CD8-positive, alpha-beta memory T cell (primary cell): ENCODE measurements at regions not wholly inside any gene's neighbourhood (a gene's known extent, or its start where the extent isn't known, plus 50 kb on each side); places are given as distances from the start of the nearest gene placed in this dataset.

Experiments used
- CTCF ChIA-PET: fragments of 350-600 bp; sonication (Branson Sonifier 250); formaldehyde crosslinking; loops from one replicate; lab custom pipeline; 2021; ENCODE audit warnings: antibody characterized with exemption; lab: Charles Lee
- POLR2A ChIA-PET: fragments of 350-600 bp; sonication (Branson Sonifier 250); formaldehyde crosslinking; loops from one replicate; lab custom pipeline; 2021; ENCODE audit warnings: antibody characterized with exemption; lab: Charles Lee
- DNase-seq, 5 donors: peaks; one replicate each; pipeline versions ENCODE4 v3.0.0 to v3.0.0-alpha.2; 2020 to 2022; ENCODE audit warnings: mixed read lengths in 1 of 5
- H3K27ac ChIP-seq: one replicate; pipeline ENCODE4 v1.7.0; 2013; ENCODE audit warnings: low read depth, mild to moderate bottlenecking, low read length, moderate library complexity
- H3K27me3 ChIP-seq: 2 replicates; pipeline ENCODE4 v1.7.0; 2013; ENCODE audit warnings: low read length, mild to moderate bottlenecking; ENCODE audit not compliant: insufficient read depth, poor library complexity, severe bottlenecking
- H3K36me3 ChIP-seq: 2 replicates; pipeline ENCODE4 v1.7.0; 2013; ENCODE audit warnings: mild to moderate bottlenecking, low read length, moderate library complexity; ENCODE audit not compliant: insufficient read depth
- H3K4me1 ChIP-seq: 2 replicates; pipeline ENCODE4 v1.7.0; 2013; ENCODE audit warnings: mild to moderate bottlenecking, low read length, moderate library complexity; ENCODE audit not compliant: insufficient read depth
- H3K4me3 ChIP-seq: 2 replicates; pipeline ENCODE4 v1.7.0; 2013; ENCODE audit warnings: mild to moderate bottlenecking, low read length
- H3K9me3 ChIP-seq: 2 replicates; pipeline ENCODE4 v1.7.0; 2013; ENCODE audit warnings: mild to moderate bottlenecking, low read length
- H3K27ac Mint-ChIP-seq, 8 donors: one replicate each; pipeline ENCODE4 v1.8.0; 2020 to 2021; ENCODE audit warnings: mixed read lengths in 8 of 8, mild to moderate bottlenecking in 6 of 8, inconsistent platforms in 3 of 8, moderate library complexity in 3 of 8
- H3K27me3 Mint-ChIP-seq, 2 donors: one replicate each; pipeline ENCODE4 v1.8.0; 2020 to 2021; ENCODE audit warnings: mixed read lengths in 2 of 2, mild to moderate bottlenecking in 1 of 2, moderate library complexity in 1 of 2
- H3K36me3 Mint-ChIP-seq, 3 donors: one replicate each; pipeline ENCODE4 v1.8.0; 2020 to 2021; ENCODE audit warnings: mixed read lengths in 3 of 3, inconsistent platforms in 1 of 3, mild to moderate bottlenecking in 1 of 3
- H3K4me1 Mint-ChIP-seq, 3 donors: one replicate each; pipeline ENCODE4 v1.8.0; 2020 to 2021; ENCODE audit warnings: mixed read lengths in 3 of 3, inconsistent platforms in 1 of 3, mild to moderate bottlenecking in 1 of 3
- H3K4me3 Mint-ChIP-seq, 7 donors: one replicate each; pipeline ENCODE4 v1.8.0; 2020 to 2021; ENCODE audit warnings: mixed read lengths in 7 of 7, mild to moderate bottlenecking in 6 of 7, moderate library complexity in 4 of 7, inconsistent platforms in 2 of 7
- H3K9me3 Mint-ChIP-seq, 5 donors: one replicate each; pipeline ENCODE4 v1.8.0; 2020 to 2022; ENCODE audit warnings: mixed read lengths in 5 of 5, mild to moderate bottlenecking in 3 of 5, moderate library complexity in 2 of 5, inconsistent platforms in 1 of 5

GRCh38 chr2:123045713-123046112, 979.4 kb upstream of the CNTNAP5 start:
- POLR2A ChIA-PET, result no interaction called here
- no peaks in the 10 kb centered on the region for H3K36me3 Mint-ChIP-seq
- CTCF ChIA-PET, result no interaction called here

GRCh38 chr2:123047186-123047585, 977.9 kb upstream of the CNTNAP5 start:
- H3K9me3 ChIP-seq, result no peaks in the 10 kb centered on the region
- H3K27me3 ChIP-seq, result no peaks in the 10 kb centered on the region
- no peaks in the 10 kb centered on the region for H3K4me1 ChIP-seq
- no peak overlapping the region for H3K27ac ChIP-seq
- no peak for DNase-seq
- CTCF ChIA-PET, result no interaction called here
- Mint-ChIP-seq H3K36me3 (no peaks in the 10 kb centered on the region), H3K27me3 (no peaks in the 10 kb centered on the region), H3K4me1 (no peaks in the 10 kb centered on the region), H3K27ac (no peak overlapping the region), H3K9me3 (peaks cover 0 to 24% (median 5%) of the 10 kb centered on the region in 5 donors), H3K4me3 (no peak overlapping the region)
- H3K36me3 ChIP-seq, result no peaks in the 10 kb centered on the region
- POLR2A ChIA-PET, result no interaction called here
- H3K4me3 ChIP-seq, result no peak overlapping the region

More at GRCh38 chr2:123045713-123046112, 979.4 kb upstream of the CNTNAP5 start:
- peaks cover 0 to 23% (median 5%) of the 10 kb centered on the region in 5 donors for H3K9me3 Mint-ChIP-seq
- no peak overlapping the region for H3K27ac Mint-ChIP-seq
- Histone ChIP-seq H3K4me3 (no peak overlapping the region), H3K27ac (no peak overlapping the region), H3K27me3 (no peaks in the 10 kb centered on the region), H3K4me1 (no peaks in the 10 kb centered on the region), H3K9me3 (no peaks in the 10 kb centered on the region), H3K36me3 (no peaks in the 10 kb centered on the region)
- no peaks in the 10 kb centered on the region for H3K27me3 Mint-ChIP-seq
- no peak overlapping the region for H3K4me3 Mint-ChIP-seq
- DNase-seq, result no peak
- H3K4me1 Mint-ChIP-seq, result no peaks in the 10 kb centered on the region

GRCh38 chr2:123051136-123051535, 974.0 kb upstream of the CNTNAP5 start:
- Mint-ChIP-seq H3K36me3 (no peaks in the 10 kb centered on the region), H3K4me3 (no peak overlapping the region), H3K4me1 (no peaks in the 10 kb centered on the region), H3K27me3 (no peaks in the 10 kb centered on the region), H3K27ac (no peak overlapping the region), H3K9me3 (peaks cover 5 to 28% (median 11%) of the 10 kb centered on the region in 5 donors)
- H3K27me3 ChIP-seq, result no peaks in the 10 kb centered on the region
- POLR2A ChIA-PET, result no interaction called here
- H3K27ac ChIP-seq, result no peak overlapping the region
- H3K4me3 ChIP-seq, result no peak overlapping the region
- CTCF ChIA-PET, result no interaction called here
- no peaks in the 10 kb centered on the region for H3K9me3 ChIP-seq
- H3K4me1 ChIP-seq, result no peaks in the 10 kb centered on the region
- DNase-seq, result no peak
- H3K36me3 ChIP-seq, result no peaks in the 10 kb centered on the region

GRCh38 chr2:123061534-123061933, 963.6 kb upstream of the CNTNAP5 start:
- DNase-seq, result no peak
- H3K27ac Mint-ChIP-seq, result no peak overlapping the region
- Histone ChIP-seq H3K4me1 (no peaks in the 10 kb centered on the region), H3K27ac (no peak overlapping the region), H3K36me3 (no peaks in the 10 kb centered on the region), H3K9me3 (peaks cover 3% of the 10 kb centered on the region), H3K4me3 (no peak overlapping the region), H3K27me3 (no peaks in the 10 kb centered on the region)
- no peaks in the 10 kb centered on the region for H3K4me1 Mint-ChIP-seq
- H3K4me3 Mint-ChIP-seq, result no peak overlapping the region
- H3K27me3 Mint-ChIP-seq, result no peaks in the 10 kb centered on the region
- peaks cover 7 to 35% (median 23%) of the 10 kb centered on the region in 5 donors for H3K9me3 Mint-ChIP-seq
- peaks cover 0 to 2% (median 0%) of the 10 kb centered on the region in 3 donors for H3K36me3 Mint-ChIP-seq
- CTCF ChIA-PET, result no interaction called here
- POLR2A ChIA-PET, result no interaction called here

GRCh38 chr2:123073371-123073770, 951.7 kb upstream of the CNTNAP5 start:
- Mint-ChIP-seq H3K9me3 (peaks cover 5 to 49% (median 6%) of the 10 kb centered on the region in 5 donors), H3K27ac (no peak overlapping the region), H3K4me1 (no peaks in the 10 kb centered on the region), H3K4me3 (no peak overlapping the region), H3K27me3 (no peaks in the 10 kb centered on the region), H3K36me3 (no peaks in the 10 kb centered on the region)
- Histone ChIP-seq H3K4me3 (no peak overlapping the region), H3K36me3 (no peaks in the 10 kb centered on the region), H3K27me3 (no peaks in the 10 kb centered on the region), H3K4me1 (no peaks in the 10 kb centered on the region), H3K27ac (no peak overlapping the region), H3K9me3 (no peaks in the 10 kb centered on the region)
- ChIA-PET CTCF (no interaction called here), POLR2A (no interaction called here)
- no peak for DNase-seq

- Mint-ChIP-seq H3K27me3 (no peaks in the 10 kb centered on the region), H3K4me1 (no peaks in the 10 kb centered on the region), H3K36me3 (no peaks in the 10 kb centered on the region), H3K4me3 (no peak overlapping the region), H3K9me3 (peaks cover 5 to 50% (median 6%) of the 10 kb centered on the region in 5 donors), H3K27ac (no peak overlapping the region)
- no peak for DNase-seq
- ChIA-PET CTCF (no interaction called here), POLR2A (no interaction called here)
- Histone ChIP-seq H3K27ac (no peak overlapping the region), H3K4me3 (no peak overlapping the region), H3K27me3 (no peaks in the 10 kb centered on the region), H3K36me3 (no peaks in the 10 kb centered on the region), H3K9me3 (no peaks in the 10 kb centered on the region), H3K4me1 (no peaks in the 10 kb centered on the region)
These were observed 951.1 kb upstream of the CNTNAP5 start for GRCh38 chr2:123073956-123074355.

- CTCF ChIA-PET, result no interaction called here
- H3K9me3 Mint-ChIP-seq, result peaks cover 10 to 40% (median 13%) of the 10 kb centered on the region in 5 donors
These were observed 948.0 kb upstream of the CNTNAP5 start for GRCh38 chr2:123077101-123077500.

GRCh38 chr2:123080331-123080730, 944.8 kb upstream of the CNTNAP5 start:
- ChIA-PET CTCF (no interaction called here), POLR2A (no interaction called here)
- H3K4me1 Mint-ChIP-seq, result no peaks in the 10 kb centered on the region
- DNase-seq, result no peak
- Histone ChIP-seq H3K36me3 (no peaks in the 10 kb centered on the region), H3K27me3 (no peaks in the 10 kb centered on the region), H3K27ac (no peak overlapping the region), H3K4me3 (no peak overlapping the region), H3K9me3 (no peaks in the 10 kb centered on the region), H3K4me1 (no peaks in the 10 kb centered on the region)
- no peak overlapping the region for H3K27ac Mint-ChIP-seq
- no peaks in the 10 kb centered on the region for H3K27me3 Mint-ChIP-seq
- peaks cover 10 to 43% (median 10%) of the 10 kb centered on the region in 5 donors for H3K9me3 Mint-ChIP-seq
- no peaks in the 10 kb centered on the region for H3K36me3 Mint-ChIP-seq
- no peak overlapping the region for H3K4me3 Mint-ChIP-seq

More at GRCh38 chr2:123077101-123077500, 948.0 kb upstream of the CNTNAP5 start:
- Mint-ChIP-seq H3K4me3 (no peak overlapping the region), H3K36me3 (no peaks in the 10 kb centered on the region), H3K27me3 (no peaks in the 10 kb centered on the region), H3K4me1 (no peaks in the 10 kb centered on the region), H3K27ac (no peak overlapping the region)
- POLR2A ChIA-PET, result no interaction called here
- DNase-seq, result no peak
- no peak overlapping the region for H3K27ac ChIP-seq
- H3K4me3 ChIP-seq, result no peak overlapping the region
- H3K36me3 ChIP-seq, result no peaks in the 10 kb centered on the region
- no peaks in the 10 kb centered on the region for H3K27me3 ChIP-seq
- H3K9me3 ChIP-seq, result no peaks in the 10 kb centered on the region
- no peaks in the 10 kb centered on the region for H3K4me1 ChIP-seq

GRCh38 chr2:123085484-123085883, 939.6 kb upstream of the CNTNAP5 start:
- no peaks in the 10 kb centered on the region for H3K27me3 ChIP-seq
- no peaks in the 10 kb centered on the region for H3K9me3 ChIP-seq
- POLR2A ChIA-PET, result no interaction called here
- no peaks in the 10 kb centered on the region for H3K36me3 ChIP-seq
- no peaks in the 10 kb centered on the region for H3K36me3 Mint-ChIP-seq
- no peak overlapping the region for H3K4me3 ChIP-seq
- H3K4me3 Mint-ChIP-seq, result no peak overlapping the region
- no peak overlapping the region for H3K27ac Mint-ChIP-seq
- H3K4me1 ChIP-seq, result no peaks in the 10 kb centered on the region
- H3K4me1 Mint-ChIP-seq, result no peaks in the 10 kb centered on the region
- H3K27ac ChIP-seq, result no peak overlapping the region
- DNase-seq, result no peak
- H3K27me3 Mint-ChIP-seq, result no peaks in the 10 kb centered on the region
- H3K9me3 Mint-ChIP-seq, result peaks cover 5 to 20% (median 9%) of the 10 kb centered on the region in 5 donors
- CTCF ChIA-PET, result no interaction called here
